ENCODE measurements at regions not wholly inside any gene's neighbourhood (a gene's known extent, or its start where the extent isn't known, plus 50 kb on each side); places are given as distances from the start of the nearest gene placed in this dataset.
"Not testable (repeated sequence)": the region's sequence is repeated elsewhere in the genome, so short reads cannot be mapped to it uniquely, and the experiment has no call there.

DNA sequence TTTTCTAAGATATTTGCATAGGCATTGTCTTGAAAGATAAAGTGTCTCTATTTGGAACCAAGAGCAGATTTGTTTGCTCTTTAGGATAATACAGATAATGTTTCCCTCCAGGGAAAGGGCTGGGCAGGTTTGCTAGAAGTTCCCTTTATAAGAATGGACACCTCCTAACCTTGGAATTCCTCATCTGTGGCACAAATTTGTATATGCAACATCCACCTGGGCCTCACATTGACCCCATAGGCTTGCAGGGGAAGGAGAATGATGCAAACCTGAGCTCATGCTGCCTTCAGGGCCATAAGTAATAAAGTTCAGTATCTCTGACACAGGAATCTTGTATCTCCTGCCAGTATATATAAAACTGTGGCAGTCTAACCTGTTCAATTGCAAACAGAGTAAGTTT, 508.4 kb upstream of the MIR17HG start:
- H3K27ac Mint-ChIP-seq = no peak overlapping the region
- H3K4me3 Mint-ChIP-seq = no peak overlapping the region
- H3K4me1 Mint-ChIP-seq = no peaks in the 10 kb centered on the region
- H3K27me3 Mint-ChIP-seq (ENCODE audit: low read depth in 3 of 3) = peaks cover 0 to 2% (median 0%) of the 10 kb centered on the region in 3 donors
- H3K36me3 Mint-ChIP-seq = no peaks in the 10 kb centered on the region
- no peak for DNase-seq
- peaks cover 6 to 20% (median 12%) of the 10 kb centered on the region in 6 donors for H3K9me3 Mint-ChIP-seq

DNA sequence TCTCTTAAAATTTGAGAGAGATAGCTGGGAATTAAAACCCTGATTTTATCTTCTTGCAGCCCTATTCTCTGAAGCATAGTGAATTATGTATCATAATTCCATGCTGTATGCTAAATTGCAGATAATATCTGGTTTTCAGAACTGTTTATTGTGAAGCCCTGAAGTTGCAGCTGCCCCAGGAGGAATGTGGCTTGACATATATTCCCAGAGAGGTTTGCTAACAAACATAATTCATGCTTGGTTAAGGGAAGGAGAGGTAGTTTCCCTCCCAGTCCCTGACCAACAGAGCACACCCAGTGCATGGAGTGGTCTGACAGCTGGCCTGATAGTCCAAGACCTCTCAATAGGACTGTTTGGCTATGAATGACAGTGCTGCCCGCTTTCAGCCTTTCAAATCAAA, 500.6 kb upstream of the MIR17HG start:
- peaks cover 0 to 2% (median 1%) of the 10 kb centered on the region in 3 donors for H3K27me3 Mint-ChIP-seq (ENCODE audit: low read depth in 3 of 3)
- DNase-seq = no peak
- H3K9me3 Mint-ChIP-seq = peaks cover 3 to 41% (median 14%) of the 10 kb centered on the region in 6 donors
- H3K36me3 Mint-ChIP-seq = peaks cover 0 to 2% (median 0%) of the 10 kb centered on the region in 3 donors
- H3K27ac Mint-ChIP-seq = no peak overlapping the region
- no peaks in the 10 kb centered on the region for H3K4me1 Mint-ChIP-seq
- H3K4me3 Mint-ChIP-seq = no peak overlapping the region

- not testable (repeated sequence) for H3K4me1 Mint-ChIP-seq; DNase-seq; H3K36me3 Mint-ChIP-seq; H3K27me3 Mint-ChIP-seq (ENCODE audit: low read depth in 3 of 3); H3K4me3 Mint-ChIP-seq; H3K27ac Mint-ChIP-seq
- H3K9me3 Mint-ChIP-seq = peaks cover 3 to 27% (median 9%) of the 10 kb centered on the region in 6 donors
Measured at GRCh38 chr13:90853666-90854065, 493.8 kb upstream of the MIR17HG start.

GRCh38 chr13:90857921-90858320, 489.6 kb upstream of the MIR17HG start:
- Mint-ChIP-seq H3K4me1 (no peaks in the 10 kb centered on the region), H3K27ac (no peak overlapping the region), H3K9me3 (peaks cover 0 to 4% (median 1%) of the 10 kb centered on the region in 6 donors), H3K36me3 (no peaks in the 10 kb centered on the region), H3K4me3 (no peak overlapping the region), H3K27me3 (ENCODE audit: low read depth in 3 of 3) (no peaks in the 10 kb centered on the region)
- no peak for DNase-seq

- Mint-ChIP-seq H3K4me1 (no peaks in the 10 kb centered on the region), H3K9me3 (peaks cover 0 to 8% (median under 1%) of the 10 kb centered on the region in 6 donors), H3K27me3 (ENCODE audit: low read depth in 3 of 3) (no peaks in the 10 kb centered on the region), H3K36me3 (no peaks in the 10 kb centered on the region), H3K4me3 (no peak overlapping the region), H3K27ac (no peak overlapping the region)
- no peak for DNase-seq
Measured at GRCh38 chr13:90866006-90866405, 481.5 kb upstream of the MIR17HG start.

DNA sequence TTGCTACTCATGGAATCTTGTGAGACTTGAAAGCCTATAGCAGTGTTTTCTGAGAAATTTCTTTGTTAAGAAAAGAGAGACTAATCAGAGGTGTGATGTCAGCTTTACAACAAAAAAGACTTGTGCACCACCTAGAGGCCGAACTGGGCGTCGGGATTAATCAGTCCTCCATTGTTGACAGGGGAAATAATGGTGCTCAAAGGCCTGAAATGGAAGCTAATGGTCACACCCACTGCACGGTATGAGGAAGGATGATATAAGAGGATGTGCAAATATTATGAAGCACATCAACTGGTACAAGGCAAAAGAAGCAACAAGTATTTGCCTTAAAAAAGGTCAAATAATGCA, 480.2 kb upstream of the MIR17HG start:
- Mint-ChIP-seq H3K4me3 (no peak overlapping the region), H3K27ac (no peak overlapping the region), H3K4me1 (no peaks in the 10 kb centered on the region), H3K27me3 (ENCODE audit: low read depth in 3 of 3) (no peaks in the 10 kb centered on the region), H3K36me3 (no peaks in the 10 kb centered on the region), H3K9me3 (peaks cover 0 to 8% (median 0%) of the 10 kb centered on the region in 6 donors)
- no peak for DNase-seq

DNA sequence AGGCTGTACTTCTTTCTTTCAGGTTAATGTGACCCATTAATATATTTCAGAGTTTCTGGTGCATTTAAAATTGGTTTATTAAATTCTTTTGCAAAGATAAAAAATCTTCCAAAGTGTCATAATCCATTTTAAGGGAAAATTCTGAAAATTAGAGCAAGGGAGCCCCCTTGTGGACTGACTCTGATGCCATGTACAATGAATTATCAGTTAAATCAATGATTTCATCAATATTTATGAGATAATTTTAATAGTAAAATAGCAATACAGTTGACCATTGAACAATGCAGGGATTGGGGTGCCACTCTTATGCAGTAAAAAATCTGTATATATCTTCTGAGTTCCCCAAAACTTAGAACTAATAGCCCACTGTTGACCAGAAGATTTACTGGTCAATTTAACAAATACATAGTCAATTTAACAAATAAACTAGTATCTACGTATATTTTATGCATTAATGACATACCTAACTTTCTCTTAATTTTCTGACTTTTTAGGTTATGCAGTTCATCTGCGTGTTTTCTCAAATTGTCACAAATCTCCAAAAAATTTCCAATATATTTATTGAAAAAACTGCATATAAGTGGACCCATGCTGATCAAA, 479.1 kb upstream of the MIR17HG start:
- no peaks in the 10 kb centered on the region for H3K27me3 Mint-ChIP-seq (ENCODE audit: low read depth in 3 of 3)
- H3K36me3 Mint-ChIP-seq = no peaks in the 10 kb centered on the region
- DNase-seq = no peak
- no peak overlapping the region for H3K4me3 Mint-ChIP-seq
- peaks cover 0 to 8% (median 1%) of the 10 kb centered on the region in 6 donors for H3K9me3 Mint-ChIP-seq
- H3K4me1 Mint-ChIP-seq = no peaks in the 10 kb centered on the region
- H3K27ac Mint-ChIP-seq = no peak overlapping the region

- Mint-ChIP-seq H3K4me3 (no peak overlapping the region), H3K4me1 (no peaks in the 10 kb centered on the region), H3K27ac (no peak overlapping the region), H3K9me3 (peaks cover 0 to 8% (median 5%) of the 10 kb centered on the region in 6 donors), H3K27me3 (ENCODE audit: low read depth in 3 of 3) (no peaks in the 10 kb centered on the region), H3K36me3 (no peaks in the 10 kb centered on the region)
- no peak for DNase-seq
Measured at GRCh38 chr13:90869580-90869979, 477.9 kb upstream of the MIR17HG start.

DNA sequence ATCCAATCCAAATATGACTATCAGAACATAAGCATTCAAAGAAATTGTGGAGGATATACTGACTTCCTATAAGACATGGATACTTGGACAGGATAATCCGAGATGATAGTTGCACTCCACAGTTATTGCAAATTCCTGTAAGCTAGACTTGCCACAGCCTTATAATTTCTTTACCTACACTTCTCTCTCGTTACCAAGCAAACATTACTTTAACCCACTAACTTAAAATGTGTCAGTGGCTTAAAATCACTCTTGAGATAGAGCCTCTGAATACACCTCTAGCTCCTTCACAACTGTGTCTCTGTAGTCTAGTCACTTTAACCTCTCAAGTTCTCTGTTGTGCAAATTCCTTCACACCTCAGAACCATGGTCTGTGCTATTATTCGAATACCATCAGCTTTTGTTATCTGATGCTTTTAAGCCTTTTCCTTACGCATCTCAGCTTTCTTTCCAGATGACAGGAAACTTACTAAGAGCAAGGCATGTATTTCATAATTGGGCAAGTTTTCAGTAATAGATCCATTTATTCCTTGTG, 474.9 kb upstream of the MIR17HG start:
- H3K4me1 Mint-ChIP-seq = no peaks in the 10 kb centered on the region
- no peak overlapping the region for H3K4me3 Mint-ChIP-seq
- no peaks in the 10 kb centered on the region for H3K36me3 Mint-ChIP-seq
- DNase-seq = no peak
- H3K27ac Mint-ChIP-seq = no peak overlapping the region
- H3K27me3 Mint-ChIP-seq (ENCODE audit: low read depth in 3 of 3) = no peaks in the 10 kb centered on the region
- H3K9me3 Mint-ChIP-seq = peaks cover 0 to 7% (median 4%) of the 10 kb centered on the region in 6 donors

GRCh38 chr13:90880790-90881189, 466.7 kb upstream of the MIR17HG start:
- Mint-ChIP-seq H3K9me3 (peaks cover 0 to 7% (median 3%) of the 10 kb centered on the region in 6 donors), H3K4me1 (no peaks in the 10 kb centered on the region), H3K36me3 (no peaks in the 10 kb centered on the region), H3K4me3 (no peak overlapping the region), H3K27me3 (ENCODE audit: low read depth in 3 of 3) (peaks cover 0 to 3% (median 0%) of the 10 kb centered on the region in 3 donors), H3K27ac (no peak overlapping the region)
- DNase-seq = no peak

- peaks cover 0 to 3% (median 0%) of the 10 kb centered on the region in 3 donors for H3K27me3 Mint-ChIP-seq (ENCODE audit: low read depth in 3 of 3)
- peaks cover under 1 to 10% (median 5%) of the 10 kb centered on the region in 6 donors for H3K9me3 Mint-ChIP-seq
- H3K4me1 Mint-ChIP-seq = no peaks in the 10 kb centered on the region
- no peak overlapping the region for H3K4me3 Mint-ChIP-seq
- no peaks in the 10 kb centered on the region for H3K36me3 Mint-ChIP-seq
- no peak overlapping the region for H3K27ac Mint-ChIP-seq
- no peak for DNase-seq
Measured at GRCh38 chr13:90882551-90882950, 464.9 kb upstream of the MIR17HG start.

- Mint-ChIP-seq H3K27me3 (ENCODE audit: low read depth in 3 of 3) (peaks cover 0 to 3% (median 0%) of the 10 kb centered on the region in 3 donors), H3K4me3 (no peak overlapping the region), H3K9me3 (peaks cover 2 to 14% (median 7%) of the 10 kb centered on the region in 6 donors), H3K4me1 (no peaks in the 10 kb centered on the region), H3K36me3 (no peaks in the 10 kb centered on the region), H3K27ac (no peak overlapping the region)
- no peak for DNase-seq
Measured at GRCh38 chr13:90883592-90883991, 463.9 kb upstream of the MIR17HG start.

- Mint-ChIP-seq H3K36me3 (no peaks in the 10 kb centered on the region), H3K9me3 (peaks cover 0 to 14% (median 7%) of the 10 kb centered on the region in 6 donors), H3K4me3 (no peak overlapping the region), H3K27me3 (ENCODE audit: low read depth in 3 of 3) (peaks cover 0 to 3% (median 0%) of the 10 kb centered on the region in 3 donors), H3K27ac (no peak overlapping the region), H3K4me1 (no peaks in the 10 kb centered on the region)
- DNase-seq = no peak
Measured at GRCh38 chr13:90884066-90884465, 463.4 kb upstream of the MIR17HG start.

- Mint-ChIP-seq H3K4me3 (no peak overlapping the region), H3K4me1 (no peaks in the 10 kb centered on the region)
Measured at GRCh38 chr13:90889906-90890834, 457.3 kb upstream of the MIR17HG start.

More at GRCh38 chr13:90889906-90890834, 457.3 kb upstream of the MIR17HG start:
- no peak for DNase-seq
- Mint-ChIP-seq H3K27ac (no peak overlapping the region), H3K27me3 (ENCODE audit: low read depth in 3 of 3) (peaks cover 0 to 2% (median 1%) of the 10 kb centered on the region in 3 donors), H3K9me3 (peaks cover 8 to 28% (median 11%) of the 10 kb centered on the region in 6 donors), H3K36me3 (no peaks in the 10 kb centered on the region)

All from immature natural killer cell (primary cell).